K562 (cell line): ENCODE measurements at regions not wholly inside any gene's neighbourhood (a gene's known extent, or its start where the extent isn't known, plus 50 kb on each side); places are given as distances from the start of the nearest gene placed in this dataset.

Experiments
- ATAC-seq: fragments of 200-7000 bp; cut with Tn5 transposase; 3 replicates; pipeline ENCODE4 v1.9.1; 2020; ENCODE audit warnings: moderate library complexity
- BruUV-seq: library from RNA; stranded (reverse); fragments of 400-500 nt; replicated peaks from 2 replicates; lab custom pipeline; 2021; lab: Mats Ljungman, UMichigan
- CTCF ChIA-PET: fragments of 300-600 bp; formaldehyde crosslinking; extraction: SDS; loops from one replicate; lab custom pipeline; 2021; ENCODE audit warnings: low intra/inter-chr PET ratio; lab: Yijun Ruan, JAX
- POLR2A ChIA-PET: fragments of 300-600, 350-650 bp; sonication (Branson Sonifier 250); formaldehyde crosslinking; extraction: SDS; loops from one replicate; lab custom pipeline; 2021; ENCODE audit warnings: antibody characterized with exemption, inconsistent platforms; lab: Yijun Ruan, JAX
- DNase-seq, 4 experiments: peaks; one replicate each; pipeline versions ENCODE4 v3.0.0 to v3.0.0-alpha.2; 2011 to 2018; ENCODE audit warnings: low spot score in 3 of 4, mixed read lengths in 3 of 4; ENCODE audit errors: extremely low read depth in 1 of 4
- FAIRE-seq: peaks from 2 replicates; lab custom pipeline; 2011; peaks lifted over from hg19 to GRCh38; lab: Jason Lieb, UNC
- H2AFZ ChIP-seq: 2 replicates; pipeline ENCODE4 v1.6.0; 2011; ENCODE audit warnings: low read depth, low read length, control low read depth, inconsistent platforms
- H3K27ac ChIP-seq: fragments of 200-600 bp; 3 replicates; pipeline ENCODE4 v1.8.0; 2011; ENCODE audit warnings: low read depth, mild to moderate bottlenecking, control low read depth, inconsistent platforms, low read length, moderate library complexity, mixed read lengths; ENCODE audit errors: extremely low read depth
- H3K27me3 ChIP-seq, 2 experiments: fragments of 300-600 bp in 1 of 2; 2 replicates in 1 of 2; 3 replicates in 1 of 2; pipeline versions ENCODE4 v1.6.0 to v1.8.0; 2011; ENCODE audit warnings: inconsistent platforms in 2 of 2, low read length in 2 of 2, mild to moderate bottlenecking in 1 of 2, mixed read lengths in 1 of 2, moderate library complexity in 1 of 2; ENCODE audit not compliant: control insufficient read depth in 2 of 2, insufficient read depth in 2 of 2
- H3K36me3 ChIP-seq: fragments of 300-600 bp; 3 replicates; pipeline ENCODE4 v1.8.0; 2011; ENCODE audit warnings: mild to moderate bottlenecking, low read length, inconsistent platforms; ENCODE audit not compliant: control insufficient read depth, insufficient read depth
- H3K4me1 ChIP-seq, 2 experiments: fragments of 200-600 bp in 1 of 2; replicated peaks in 1 of 2; 2 replicates in 1 of 2; 3 replicates in 1 of 2; pipeline versions ENCODE4 v1.5.1 to v1.8.0; 2011; ENCODE audit warnings: inconsistent platforms in 2 of 2, low read length in 2 of 2, mild to moderate bottlenecking in 1 of 2, mixed read lengths in 1 of 2, moderate library complexity in 1 of 2; ENCODE audit not compliant: control insufficient read depth in 2 of 2, insufficient read depth in 2 of 2
- H3K4me2 ChIP-seq: 2 replicates; pipeline ENCODE4 v1.6.1; 2011; ENCODE audit warnings: low read length, control low read depth, inconsistent platforms, mixed read lengths; ENCODE audit not compliant: insufficient read depth
- H3K4me3 ChIP-seq: fragments of 200-600 bp; sonication (generic), shearing (Covaris generic); 2 replicates; pipeline ENCODE4 v1.5.1; 2016; ENCODE audit warnings: control low read depth, inconsistent platforms
- H3K79me2 ChIP-seq: fragments of 200-600 bp; 3 replicates; pipeline ENCODE4 v1.8.0; 2011; ENCODE audit warnings: low read length, inconsistent platforms; ENCODE audit not compliant: control insufficient read depth, insufficient read depth
- H3K9ac ChIP-seq, 2 experiments: 2 replicates each; pipeline versions ENCODE4 v1.6.0 to v1.6.1; 2011; ENCODE audit warnings: low read depth in 2 of 2, low read length in 2 of 2, control low read depth in 1 of 2, inconsistent platforms in 1 of 2, mild to moderate bottlenecking in 1 of 2, mixed read lengths in 1 of 2; ENCODE audit not compliant: insufficient read depth in 1 of 2
- H3K9me1 ChIP-seq: one replicate; pipeline ENCODE4 v1.6.0; 2011; ENCODE audit warnings: inconsistent platforms, mild to moderate bottlenecking, low read length, moderate library complexity; ENCODE audit not compliant: control insufficient read depth, insufficient read depth
- H3K9me3 ChIP-seq: replicated peaks from 2 replicates; pipeline ENCODE4 v1.5.1; 2011; ENCODE audit warnings: low read depth, low read length, inconsistent platforms; ENCODE audit not compliant: control insufficient read depth, insufficient read depth
- H4K20me1 ChIP-seq: replicated peaks from 2 replicates; pipeline ENCODE4 v1.6.1; 2011; ENCODE audit warnings: low read length, inconsistent platforms, mixed read lengths; ENCODE audit not compliant: control insufficient read depth, insufficient read depth
- JUN ChIP-seq, 2 experiments: sonication (generic) in 1 of 2; formaldehyde crosslinking in 1 of 2; IDR thresholded peaks; 2 replicates each; pipeline versions ENCODE4 v1.6.1 to v1.8.0; 2012 to 2022; ENCODE audit warnings: borderline replicate concordance in 2 of 2, mild to moderate bottlenecking in 2 of 2, improper control_type of control experiment in 1 of 2, low read depth in 1 of 2, low read length in 1 of 2, missing genetic modification reagents in 1 of 2
- NCOR1 ChIP-seq: fragments of 450-650 bp; IDR thresholded peaks from 2 replicates; pipeline ENCODE4 v1.6.1; 2016; ENCODE audit warnings: mild to moderate bottlenecking, moderate library complexity
- RBM25 ChIP-seq: fragments of 200-400 bp; formaldehyde crosslinking; IDR thresholded peaks from 2 replicates; pipeline ENCODE4 v1.6.1; 2018; ENCODE audit warnings: low read length, low read depth, moderate library complexity; ENCODE audit not compliant: severe bottlenecking
- SIRT6 ChIP-seq: IDR thresholded peaks from one replicate; pipeline ENCODE4 v1.6.1; 2012; ENCODE audit warnings: low read depth, mild to moderate bottlenecking, control low read depth, inconsistent platforms, low read length, moderate library complexity
- TEAD4 ChIP-seq, 2 experiments: sonication (generic) in 1 of 2; formaldehyde crosslinking in 1 of 2; IDR thresholded peaks; 2 replicates each; pipeline versions ENCODE4 v1.6.1 to v1.8.0; 2012 to 2022; ENCODE audit warnings: borderline replicate concordance in 1 of 2, inconsistent platforms in 1 of 2, low read length in 1 of 2, mild to moderate bottlenecking in 1 of 2, missing genetic modification reagents in 1 of 2
- ZNF41 ChIP-seq: fragments of 250-450 bp; sonication (Bioruptor Pico); conservative IDR thresholded peaks from 2 replicates; pipeline ENCODE4 v1.4.0; 2020; ENCODE audit warnings: mild to moderate bottlenecking
- ZSCAN29 ChIP-seq: fragments of 450-650 bp; IDR thresholded peaks from 2 replicates; pipeline ENCODE4 v1.6.1; 2017
- in situ Hi-C: fragments of 300-500 bp; cut with MboI; formaldehyde crosslinking; loops from 4 replicates; pipeline ENCODE4 v1.15.0; 2018; ENCODE audit warnings: inconsistent platforms, mixed read lengths
- intact Hi-C: fragments of 100-400 bp; cut with micrococcal nuclease; formaldehyde crosslinking; loops from 2 replicates; pipeline ENCODE4 v1.14.2; 2022
- TF ChIP-seq, protein P1 (sequence below): fragments of 250-450 bp; sonication (Bioruptor Pico); IDR thresholded peaks from 2 replicates; pipeline ENCODE4 v1.8.0; 2022; ENCODE audit warnings: moderate library complexity, mild to moderate bottlenecking, inconsistent platforms
- TF ChIP-seq, protein P2 (sequence below): fragments of 450-650 bp; IDR thresholded peaks from one replicate; pipeline ENCODE4 v1.6.1; 2018; ENCODE audit warnings: mild to moderate bottlenecking, moderate library complexity; ENCODE audit not compliant: partially characterized antibody
- TF ChIP-seq, protein P3 (sequence below), 2 experiments: fragments of 450-650 bp; formaldehyde crosslinking in 1 of 2; IDR thresholded peaks; 2 replicates each; pipeline versions ENCODE4 v1.4.0 to v1.6.1; 2014 to 2020; ENCODE audit warnings: mild to moderate bottlenecking in 2 of 2, borderline replicate concordance in 1 of 2, low read depth in 1 of 2

DNA sequence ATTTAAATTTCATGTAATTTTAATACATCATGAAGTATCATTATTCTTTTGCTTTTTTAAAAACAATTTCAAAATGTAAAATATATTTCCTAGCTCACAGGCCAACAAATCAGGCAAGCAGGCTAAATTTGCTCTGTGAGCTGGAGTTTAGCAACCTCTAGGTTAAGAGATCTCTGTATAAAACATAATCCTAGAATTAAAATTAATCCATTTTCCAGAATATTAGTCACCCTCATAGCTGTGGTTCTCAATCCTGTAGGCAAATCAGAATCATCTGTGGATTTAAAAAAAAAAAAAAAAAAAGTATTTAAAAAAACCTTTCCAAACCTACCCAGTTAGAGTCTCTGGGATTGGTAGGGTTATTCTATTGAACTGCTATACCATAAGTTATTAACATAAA, 209.7 kb downstream of the MINAR1 start (continued):
- TF ChIP-seq, protein P1, sequence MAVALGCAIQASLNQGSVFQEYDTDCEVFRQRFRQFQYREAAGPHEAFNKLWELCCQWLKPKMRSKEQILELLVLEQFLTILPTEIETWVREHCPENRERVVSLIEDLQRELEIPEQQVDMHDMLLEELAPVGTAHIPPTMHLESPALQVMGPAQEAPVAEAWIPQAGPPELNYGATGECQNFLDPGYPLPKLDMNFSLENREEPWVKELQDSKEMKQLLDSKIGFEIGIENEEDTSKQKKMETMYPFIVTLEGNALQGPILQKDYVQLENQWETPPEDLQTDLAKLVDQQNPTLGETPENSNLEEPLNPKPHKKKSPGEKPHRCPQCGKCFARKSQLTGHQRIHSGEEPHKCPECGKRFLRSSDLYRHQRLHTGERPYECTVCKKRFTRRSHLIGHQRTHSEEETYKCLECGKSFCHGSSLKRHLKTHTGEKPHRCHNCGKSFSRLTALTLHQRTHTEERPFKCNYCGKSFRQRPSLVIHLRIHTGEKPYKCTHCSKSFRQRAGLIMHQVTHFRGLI (CRISPR knock-in tag) = no peak
- TF ChIP-seq TEAD4 (IDR thresholded peaks at IDR 0.05; ENCODE audit: low read length) (no peak), TEAD4 (CRISPR knock-in tag; IDR thresholded peaks at IDR 0.05; ENCODE audit: borderline replicate concordance) (no peak), ZNF41 (CRISPR knock-in tag) (no peak), RBM25 (no peak), NCOR1 (no peak)

DNA sequence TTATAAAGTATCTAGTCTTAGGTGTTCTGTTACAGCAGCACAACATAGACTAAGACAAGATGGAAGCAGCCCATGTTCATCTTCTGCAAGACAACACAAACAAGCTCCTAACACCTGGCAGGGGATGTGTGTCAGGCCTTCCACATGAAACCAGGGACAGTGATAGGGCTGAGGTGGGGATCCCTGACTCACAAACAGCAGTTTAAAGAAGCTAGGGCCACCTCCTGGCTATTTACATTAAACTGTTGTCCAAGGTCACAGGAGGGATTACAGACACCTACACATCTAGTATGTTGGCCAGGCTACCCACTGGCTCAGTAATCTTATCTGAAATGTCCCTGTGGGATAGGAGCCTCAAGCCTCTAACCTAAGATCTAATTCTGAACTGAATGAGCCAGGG, 211.3 kb downstream of the MINAR1 start:
- FAIRE-seq = no peak
- H3K9me1 ChIP-seq = no peaks in the 10 kb centered on the region
- TF ChIP-seq, protein P2, sequence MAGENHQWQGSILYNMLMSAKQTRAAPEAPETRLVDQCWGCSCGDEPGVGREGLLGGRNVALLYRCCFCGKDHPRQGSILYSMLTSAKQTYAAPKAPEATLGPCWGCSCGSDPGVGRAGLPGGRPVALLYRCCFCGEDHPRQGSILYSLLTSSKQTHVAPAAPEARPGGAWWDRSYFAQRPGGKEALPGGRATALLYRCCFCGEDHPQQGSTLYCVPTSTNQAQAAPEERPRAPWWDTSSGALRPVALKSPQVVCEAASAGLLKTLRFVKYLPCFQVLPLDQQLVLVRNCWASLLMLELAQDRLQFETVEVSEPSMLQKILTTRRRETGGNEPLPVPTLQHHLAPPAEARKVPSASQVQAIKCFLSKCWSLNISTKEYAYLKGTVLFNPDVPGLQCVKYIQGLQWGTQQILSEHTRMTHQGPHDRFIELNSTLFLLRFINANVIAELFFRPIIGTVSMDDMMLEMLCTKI = no peak
- no peak for TF ChIP-seq JUN (IDR thresholded peaks at IDR 0.05; ENCODE audit: borderline replicate concordance, low read depth, low read length)
- no peak for TF ChIP-seq JUN (CRISPR knock-in tag; IDR thresholded peaks at IDR 0.05; ENCODE audit: borderline replicate concordance)
- TF ChIP-seq SIRT6 = no peak
- TF ChIP-seq, protein P3, sequence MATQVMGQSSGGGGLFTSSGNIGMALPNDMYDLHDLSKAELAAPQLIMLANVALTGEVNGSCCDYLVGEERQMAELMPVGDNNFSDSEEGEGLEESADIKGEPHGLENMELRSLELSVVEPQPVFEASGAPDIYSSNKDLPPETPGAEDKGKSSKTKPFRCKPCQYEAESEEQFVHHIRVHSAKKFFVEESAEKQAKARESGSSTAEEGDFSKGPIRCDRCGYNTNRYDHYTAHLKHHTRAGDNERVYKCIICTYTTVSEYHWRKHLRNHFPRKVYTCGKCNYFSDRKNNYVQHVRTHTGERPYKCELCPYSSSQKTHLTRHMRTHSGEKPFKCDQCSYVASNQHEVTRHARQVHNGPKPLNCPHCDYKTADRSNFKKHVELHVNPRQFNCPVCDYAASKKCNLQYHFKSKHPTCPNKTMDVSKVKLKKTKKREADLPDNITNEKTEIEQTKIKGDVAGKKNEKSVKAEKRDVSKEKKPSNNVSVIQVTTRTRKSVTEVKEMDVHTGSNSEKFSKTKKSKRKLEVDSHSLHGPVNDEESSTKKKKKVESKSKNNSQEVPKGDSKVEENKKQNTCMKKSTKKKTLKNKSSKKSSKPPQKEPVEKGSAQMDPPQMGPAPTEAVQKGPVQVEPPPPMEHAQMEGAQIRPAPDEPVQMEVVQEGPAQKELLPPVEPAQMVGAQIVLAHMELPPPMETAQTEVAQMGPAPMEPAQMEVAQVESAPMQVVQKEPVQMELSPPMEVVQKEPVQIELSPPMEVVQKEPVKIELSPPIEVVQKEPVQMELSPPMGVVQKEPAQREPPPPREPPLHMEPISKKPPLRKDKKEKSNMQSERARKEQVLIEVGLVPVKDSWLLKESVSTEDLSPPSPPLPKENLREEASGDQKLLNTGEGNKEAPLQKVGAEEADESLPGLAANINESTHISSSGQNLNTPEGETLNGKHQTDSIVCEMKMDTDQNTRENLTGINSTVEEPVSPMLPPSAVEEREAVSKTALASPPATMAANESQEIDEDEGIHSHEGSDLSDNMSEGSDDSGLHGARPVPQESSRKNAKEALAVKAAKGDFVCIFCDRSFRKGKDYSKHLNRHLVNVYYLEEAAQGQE (IDR thresholded peaks at IDR 0.05; ENCODE audit: borderline replicate concordance) = no peak
- TF ChIP-seq, protein P3 (CRISPR knock-in tag; IDR thresholded peaks at IDR 0.05; ENCODE audit: low read depth) = no peak
- TF ChIP-seq ZSCAN29 = no peak

More for the DNA sequence above, 211.3 kb downstream of the MINAR1 start:
- Histone ChIP-seq H3K4me1 (no peaks in the 10 kb centered on the region), H3K9ac (no peak overlapping the region), H3K4me3 (no peak overlapping the region), H4K20me1 (no peaks in the 10 kb centered on the region), H3K36me3 (no peaks in the 10 kb centered on the region), H2AFZ (no peak overlapping the region), H3K79me2 (no peaks in the 10 kb centered on the region), H3K27me3 (no peaks in the 10 kb centered on the region), H3K4me2 (no peak overlapping the region), H3K9me3 (no peaks in the 10 kb centered on the region), H3K27ac (no peak overlapping the region)
- POLR2A ChIA-PET = no interaction called here
- CTCF ChIA-PET = no interaction called here
- ATAC-seq = no peak
- in situ Hi-C loops = no loop called here
- BruUV-seq = no TSS peak
- DNase-seq = no peak
- intact Hi-C loops = no loop called here
